Lower leg skin (tissue), 3 donors: ENCODE measurements at regions not wholly inside any gene's neighbourhood (a gene's known extent, or its start where the extent isn't known, plus 50 kb on each side); places are given as distances from the start of the nearest gene placed in this dataset.

Experiments
- CTCF ChIP-seq, 3 donors: fragments of 450-650 bp; IDR thresholded peaks; one replicate each; pipeline ENCODE4 v1.5.1; 2016; ENCODE audit warnings: antibody characterized with exemption in 3 of 3, mild to moderate bottlenecking in 3 of 3, moderate library complexity in 2 of 3
- POLR2A ChIP-seq, 2 donors: fragments of 450-650 bp; IDR thresholded peaks; one replicate each; pipeline ENCODE4 v1.6.1; 2016 to 2017; ENCODE audit warnings: antibody characterized with exemption in 2 of 2, mild to moderate bottlenecking in 1 of 2, moderate library complexity in 1 of 2

GRCh38 chr18:11496526-11497172 lies 112.7 kb upstream of the SLC35G4 start:
- TF ChIP-seq POLR2A (IDR thresholded peaks at IDR 0.05), result no peak
- no peak for TF ChIP-seq CTCF (IDR thresholded peaks at IDR 0.05)
